ENCODE measurements at regions not wholly inside any gene's neighbourhood (a gene's known extent, or its start where the extent isn't known, plus 50 kb on each side); places are given as distances from the start of the nearest gene placed in this dataset.

DNA sequence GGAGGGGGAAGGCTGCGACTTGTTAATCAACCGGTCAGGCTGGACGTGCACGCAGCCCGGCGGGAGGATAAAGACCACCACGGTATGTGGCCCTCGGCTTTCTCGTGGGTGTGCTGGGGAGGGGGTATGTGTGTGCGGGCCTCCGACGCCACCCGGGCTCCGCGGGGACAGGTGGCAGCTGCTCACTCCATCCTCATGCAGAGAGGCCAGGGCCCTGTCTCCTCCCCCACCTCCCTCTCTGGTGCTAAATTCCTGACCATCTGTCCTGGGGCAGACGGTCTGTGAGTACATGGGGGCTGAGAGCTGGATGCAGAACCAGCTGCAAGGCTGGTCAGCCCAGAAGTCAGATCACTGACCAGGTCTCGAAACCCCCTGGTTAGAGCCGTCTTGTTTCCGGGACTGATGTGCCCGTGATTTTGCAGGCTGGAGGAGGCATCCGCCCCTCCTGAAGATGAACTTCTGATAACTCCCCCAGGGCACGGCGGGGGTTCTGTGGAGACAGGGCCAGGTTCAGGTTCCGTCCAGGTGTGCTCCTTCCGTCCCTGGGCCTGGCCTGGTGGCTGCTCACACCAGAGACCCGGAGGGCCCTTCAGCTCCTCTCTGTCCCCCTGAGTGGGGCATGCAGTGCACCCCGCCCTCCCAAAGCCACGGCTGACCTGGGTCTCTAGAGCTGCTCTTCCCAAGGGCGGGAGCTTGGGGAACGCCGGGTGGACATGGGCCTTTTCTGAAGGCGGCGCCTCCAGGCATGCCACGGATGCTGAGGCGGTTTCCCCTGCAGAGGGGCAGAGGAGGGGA, 1119.7 kb downstream of the BRD1 start:
- H3K4me1 ChIP-seq = no peaks in the 10 kb centered on the region
- no peaks in the 10 kb centered on the region for H3K9me3 ChIP-seq
- no peak for DNase-seq
- H3K36me3 ChIP-seq (ENCODE audit: insufficient read depth in 1 of 2, low read depth in 1 of 2) = no peaks in the 10 kb centered on the region
- H3K27ac ChIP-seq = no peak overlapping the region
- ATAC-seq = no peak
- no peak overlapping the region for H3K4me3 ChIP-seq
- H3K27me3 ChIP-seq (ENCODE audit: insufficient read depth in 3 of 3, low read length in 2 of 3) = no peaks in the 10 kb centered on the region
- WGBS, 3 donors = 57 to 69% (median 58%) methylated on average over 32 to 35 of the region's 35 CpGs
- intact Hi-C loops (cut with DNase I) = no loop called here
- TF ChIP-seq, protein P1, sequence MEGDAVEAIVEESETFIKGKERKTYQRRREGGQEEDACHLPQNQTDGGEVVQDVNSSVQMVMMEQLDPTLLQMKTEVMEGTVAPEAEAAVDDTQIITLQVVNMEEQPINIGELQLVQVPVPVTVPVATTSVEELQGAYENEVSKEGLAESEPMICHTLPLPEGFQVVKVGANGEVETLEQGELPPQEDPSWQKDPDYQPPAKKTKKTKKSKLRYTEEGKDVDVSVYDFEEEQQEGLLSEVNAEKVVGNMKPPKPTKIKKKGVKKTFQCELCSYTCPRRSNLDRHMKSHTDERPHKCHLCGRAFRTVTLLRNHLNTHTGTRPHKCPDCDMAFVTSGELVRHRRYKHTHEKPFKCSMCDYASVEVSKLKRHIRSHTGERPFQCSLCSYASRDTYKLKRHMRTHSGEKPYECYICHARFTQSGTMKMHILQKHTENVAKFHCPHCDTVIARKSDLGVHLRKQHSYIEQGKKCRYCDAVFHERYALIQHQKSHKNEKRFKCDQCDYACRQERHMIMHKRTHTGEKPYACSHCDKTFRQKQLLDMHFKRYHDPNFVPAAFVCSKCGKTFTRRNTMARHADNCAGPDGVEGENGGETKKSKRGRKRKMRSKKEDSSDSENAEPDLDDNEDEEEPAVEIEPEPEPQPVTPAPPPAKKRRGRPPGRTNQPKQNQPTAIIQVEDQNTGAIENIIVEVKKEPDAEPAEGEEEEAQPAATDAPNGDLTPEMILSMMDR (IDR thresholded peaks at IDR 0.05) = no peak

DNA sequence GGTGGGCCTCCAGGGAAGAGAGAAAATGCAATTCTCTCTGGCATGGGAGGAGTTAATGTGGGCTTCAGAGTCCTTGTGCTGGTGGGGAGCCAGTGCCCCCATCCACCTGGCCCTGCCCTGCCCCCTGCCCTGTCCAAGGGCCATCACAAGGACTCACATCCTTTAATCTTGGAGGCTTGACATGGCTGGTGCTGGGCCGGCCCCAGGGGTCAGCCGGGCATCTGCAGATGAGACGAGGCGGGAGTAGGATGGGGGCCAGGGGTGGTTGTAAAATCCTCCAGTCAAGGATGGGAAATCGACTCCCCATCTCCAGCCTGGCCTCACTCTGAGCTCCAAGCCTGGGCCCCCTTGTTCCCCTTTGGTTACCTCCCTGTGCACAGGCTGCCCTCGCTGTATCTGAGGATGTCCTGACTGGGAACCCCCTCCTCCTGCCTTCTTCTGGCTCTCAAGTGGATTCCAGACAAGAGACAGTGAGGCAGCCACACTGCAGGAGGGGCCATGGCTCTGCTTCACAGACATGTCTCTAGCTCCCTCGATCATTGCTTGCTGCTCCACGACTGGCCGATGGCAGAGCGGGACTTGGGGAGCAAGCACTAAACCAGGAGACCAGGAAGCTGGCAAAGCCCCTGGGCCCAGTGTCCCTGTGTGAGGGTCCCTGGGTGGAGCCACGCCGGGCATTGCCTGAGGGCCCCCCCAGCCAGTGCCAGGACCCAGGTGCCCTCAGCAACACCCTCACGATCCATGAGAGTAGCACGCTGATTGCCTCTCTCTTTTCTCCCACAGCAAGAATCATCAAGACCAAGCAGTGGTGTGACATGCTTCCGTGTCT, 1120.5 kb downstream of the BRD1 start:
- 56 to 62% (median 60%) methylated on average over 12 to 15 of the region's 15 CpGs for WGBS, 3 donors
- Histone ChIP-seq H3K27me3 (ENCODE audit: insufficient read depth in 3 of 3, low read length in 2 of 3) (no peaks in the 10 kb centered on the region), H3K4me1 (no peaks in the 10 kb centered on the region), H3K27ac (no peak overlapping the region), H3K36me3 (ENCODE audit: insufficient read depth in 1 of 2, low read depth in 1 of 2) (no peaks in the 10 kb centered on the region), H3K9me3 (no peaks in the 10 kb centered on the region), H3K4me3 (no peak overlapping the region)
- DNase-seq (no peak), ATAC-seq (no peak)
- TF ChIP-seq, protein P1 (IDR thresholded peaks at IDR 0.05) = no peak
- intact Hi-C loops (cut with DNase I) = no loop called here

DNA sequence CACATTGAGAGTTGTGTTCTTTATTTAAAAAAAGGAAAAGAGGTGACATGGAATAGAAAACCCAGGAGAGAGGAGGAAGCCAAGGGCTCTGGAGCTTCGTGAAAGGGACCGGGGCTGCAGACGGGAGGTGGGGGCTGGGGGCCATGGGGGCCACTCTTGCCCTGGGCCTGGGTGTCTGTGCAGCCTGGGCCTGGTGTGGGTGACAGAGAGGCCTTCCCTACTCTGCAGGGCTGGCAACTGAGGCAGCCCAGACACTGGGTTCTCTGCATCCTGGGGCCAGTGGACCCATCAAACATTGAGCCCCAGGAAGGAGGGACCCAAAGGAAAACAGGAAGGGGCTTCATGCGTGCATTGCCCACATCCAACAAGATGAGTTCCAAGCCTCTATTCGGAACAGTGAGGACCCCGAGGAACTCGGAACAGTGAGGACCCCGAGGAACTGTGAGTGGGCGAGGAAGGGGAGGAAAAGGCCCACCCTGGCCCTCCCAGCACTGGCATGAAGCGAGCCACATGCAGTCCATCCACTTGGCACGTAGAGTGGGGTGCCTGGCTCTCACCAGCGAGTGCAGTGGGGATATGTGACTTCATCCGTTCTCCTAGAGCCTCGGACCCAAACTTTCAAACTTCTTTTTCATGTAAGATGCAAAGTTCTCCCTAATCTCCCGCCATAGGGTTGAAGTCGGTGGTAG, 1121.6 kb downstream of the BRD1 start:
- Histone ChIP-seq H3K4me1 (no peaks in the 10 kb centered on the region), H3K36me3 (ENCODE audit: insufficient read depth in 1 of 2, low read depth in 1 of 2) (no peaks in the 10 kb centered on the region), H3K9me3 (no peaks in the 10 kb centered on the region), H3K4me3 (no peak overlapping the region), H3K27ac (no peak overlapping the region), H3K27me3 (ENCODE audit: insufficient read depth in 3 of 3, low read length in 2 of 3) (no peaks in the 10 kb centered on the region)
- DNase-seq = no peak
- TF ChIP-seq, protein P1 (IDR thresholded peaks at IDR 0.05) = no peak
- intact Hi-C loops (cut with DNase I) = no loop called here
- WGBS, 3 donors = 81 to 86% (median 86%) methylated on average over 16 of the region's 16 CpGs
- no peak for ATAC-seq

DNA sequence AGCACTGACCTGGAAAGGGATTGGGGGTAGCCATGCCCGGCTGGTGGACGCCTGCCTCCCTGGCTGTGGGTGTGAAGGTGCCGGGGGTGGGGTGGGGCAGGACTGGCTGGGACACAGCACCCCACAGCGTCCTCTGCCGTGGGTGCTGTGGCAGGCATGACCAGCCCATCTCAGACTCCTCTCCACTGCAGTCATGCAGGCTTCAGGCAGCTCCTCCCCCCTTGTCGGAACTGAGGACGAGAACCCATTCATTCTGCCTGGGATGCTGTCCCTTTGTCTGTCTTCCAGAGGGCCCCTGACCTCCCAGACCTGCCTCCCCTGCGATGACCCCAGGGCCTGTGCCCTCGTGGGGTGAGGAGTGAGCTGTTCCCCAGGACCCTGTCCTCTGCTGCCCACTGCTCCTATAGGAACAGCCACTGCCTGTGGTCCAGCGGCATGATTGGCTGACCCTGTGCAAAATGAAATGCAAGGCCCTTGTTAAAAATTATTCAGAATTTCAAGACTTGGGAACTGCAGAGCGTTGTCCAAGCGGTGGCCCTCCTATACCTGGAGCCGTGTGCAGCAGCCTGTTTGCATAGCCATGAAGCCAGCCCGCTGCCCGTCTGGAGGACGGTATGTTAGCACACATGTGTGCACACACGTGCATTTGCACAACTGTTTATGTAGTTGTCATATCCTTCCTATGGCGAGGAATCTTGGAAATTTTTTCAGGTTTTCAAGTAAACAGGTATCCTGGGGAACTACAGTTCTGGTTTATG, 1122.3 kb downstream of the BRD1 start:
- H3K4me1 ChIP-seq = no peaks in the 10 kb centered on the region
- TF ChIP-seq, protein P1 (IDR thresholded peaks at IDR 0.05) = no peak
- WGBS, 3 donors = 70 to 75% (median 73%) methylated on average over 17 to 18 of the region's 18 CpGs
- no peak overlapping the region for H3K27ac ChIP-seq
- no peak overlapping the region for H3K4me3 ChIP-seq
- DNase-seq = no peak
- intact Hi-C loops (cut with DNase I) = no loop called here
- H3K36me3 ChIP-seq (ENCODE audit: insufficient read depth in 1 of 2, low read depth in 1 of 2) = no peaks in the 10 kb centered on the region
- no peak for ATAC-seq
- H3K27me3 ChIP-seq (ENCODE audit: insufficient read depth in 3 of 3, low read length in 2 of 3) = no peaks in the 10 kb centered on the region
- H3K9me3 ChIP-seq = no peaks in the 10 kb centered on the region

Measured in psoas muscle (tissue), 7 donors.